D341Med (cell line): ENCODE measurements at regions not wholly inside any gene's neighbourhood (a gene's known extent, or its start where the extent isn't known, plus 50 kb on each side); places are given as distances from the start of the nearest gene placed in this dataset.

Experiments
- DNase-seq: peaks from one replicate; pipeline ENCODE4 v3.0.0; 2012; ENCODE audit warnings: low spot score

DNA sequence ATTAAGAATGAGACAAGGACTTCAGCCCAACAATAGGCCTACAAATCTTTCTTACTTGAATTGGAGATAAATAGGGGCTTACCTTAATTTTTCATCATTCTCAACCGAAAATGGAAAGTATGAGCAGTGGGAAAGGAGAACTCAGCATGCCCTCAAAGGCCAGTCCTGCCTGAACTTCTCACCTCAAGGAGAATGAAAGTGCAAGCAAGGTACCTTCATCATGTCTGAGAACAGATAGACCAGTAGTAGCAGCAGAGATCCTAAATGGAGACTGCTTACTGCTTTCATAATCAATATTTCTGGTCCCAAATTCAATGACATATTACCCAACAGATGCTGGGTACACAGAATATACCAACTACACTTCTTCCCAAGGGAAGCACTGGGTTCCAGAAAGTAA lies 194.0 kb upstream of the SLITRK1 start:
- no peak for DNase-seq

DNA sequence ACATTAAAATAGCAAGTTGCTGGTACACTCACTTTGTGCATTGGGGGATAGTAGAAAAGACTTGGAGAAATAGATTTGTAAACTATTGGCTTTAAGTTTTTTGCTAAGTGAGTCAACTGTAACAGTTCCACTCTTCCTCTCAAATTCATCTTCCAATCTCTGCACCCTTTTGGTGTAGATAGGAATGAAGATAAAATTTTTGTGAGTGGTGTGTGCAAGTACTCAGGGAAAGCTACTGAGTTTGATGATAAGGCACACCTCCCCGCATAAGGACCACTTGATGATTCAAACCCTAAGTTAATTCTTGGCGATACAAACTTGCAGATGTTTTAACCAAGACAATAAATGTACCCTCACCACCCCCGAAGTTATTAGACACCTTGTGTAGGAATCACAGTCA lies 168.3 kb upstream of the SLITRK1 start:
- DNase-seq, result no peak

DNA sequence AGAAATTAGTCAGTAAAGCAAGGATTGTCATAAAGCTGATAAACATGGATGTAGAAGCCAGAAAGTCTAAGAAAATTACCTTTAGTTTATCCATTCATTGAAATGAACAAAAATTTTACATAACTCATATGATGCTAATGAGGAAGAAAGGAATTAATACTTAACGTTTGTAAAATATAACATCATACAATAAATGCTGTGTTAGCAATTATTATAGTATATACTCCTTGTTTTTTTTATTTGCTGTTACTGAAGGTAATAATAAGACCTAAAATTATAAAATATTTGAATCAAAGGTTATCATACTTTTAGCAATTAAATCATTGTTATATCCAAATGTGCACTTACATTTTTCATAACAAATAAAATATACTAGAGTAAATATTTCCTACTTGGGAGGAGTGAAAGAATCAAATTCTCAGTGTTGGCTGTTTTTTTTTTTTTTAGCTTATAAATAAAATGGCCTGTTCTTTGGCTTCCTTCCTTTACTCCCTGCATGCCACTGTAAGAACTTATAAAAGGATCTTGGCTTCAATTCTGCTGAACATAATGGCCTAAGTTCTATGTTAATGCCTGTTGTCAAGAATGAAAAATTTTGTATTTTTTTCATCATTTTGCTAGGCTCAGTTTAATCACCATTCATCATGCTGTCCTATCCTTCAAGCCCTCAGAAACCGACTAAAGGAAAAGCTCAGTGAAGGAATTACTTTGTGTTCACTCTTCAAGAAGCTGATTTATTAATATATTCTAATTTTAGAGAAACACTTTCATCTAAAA lies 167.4 kb upstream of the SLITRK1 start:
- no peak for DNase-seq

DNA sequence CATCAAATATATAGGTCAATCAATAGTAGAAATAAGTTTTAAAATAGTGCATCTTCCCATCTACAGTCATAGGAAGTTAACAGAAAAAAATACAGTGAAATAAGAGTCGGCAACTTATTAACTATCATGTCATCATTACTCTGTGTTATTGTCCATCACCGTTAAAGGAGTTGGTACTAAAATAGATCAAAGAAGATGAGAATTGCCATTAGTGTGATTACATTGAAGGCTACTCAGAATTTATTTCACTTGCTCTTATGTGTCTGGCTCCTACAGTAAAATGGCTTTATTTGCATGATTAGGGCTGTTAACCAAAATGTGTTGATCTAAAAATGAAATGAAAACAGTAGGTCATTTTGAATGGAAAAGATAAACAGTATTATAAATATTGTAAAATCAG lies 162.5 kb upstream of the SLITRK1 start:
- DNase-seq, result no peak

- DNase-seq, result no peak
These were observed 155.7 kb upstream of the SLITRK1 start for GRCh38 chr13:84038001-84038400.

- no peak for DNase-seq
These were observed 149.8 kb upstream of the SLITRK1 start for GRCh38 chr13:84032116-84032515.

- no peak for DNase-seq
These were observed 148.8 kb upstream of the SLITRK1 start for GRCh38 chr13:84031120-84031519.

- DNase-seq, result no peak
These were observed 147.1 kb upstream of the SLITRK1 start for GRCh38 chr13:84029396-84029795.

DNA sequence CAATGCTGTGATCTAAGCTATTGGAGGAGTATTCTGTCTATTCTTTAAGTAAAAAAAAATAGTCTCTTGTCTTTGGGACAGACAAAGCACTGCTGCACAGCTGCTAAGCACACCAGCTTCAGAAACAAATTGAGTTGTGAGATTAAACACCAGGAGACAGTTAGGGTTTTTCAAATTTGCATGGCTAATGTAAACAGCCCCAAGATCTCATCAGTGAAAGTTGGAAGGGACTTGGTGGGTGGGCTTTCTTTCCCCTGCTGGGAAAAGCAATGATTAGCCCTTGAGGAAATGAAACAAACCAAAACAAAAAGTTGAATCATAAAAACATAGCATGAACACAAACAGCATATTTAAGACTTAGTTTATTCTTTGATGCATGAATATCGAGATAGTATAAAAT lies 143.6 kb upstream of the SLITRK1 start:
- no peak for DNase-seq

- no peak for DNase-seq
These were observed 114.1 kb upstream of the SLITRK1 start for GRCh38 chr13:83996415-83996814.

DNA sequence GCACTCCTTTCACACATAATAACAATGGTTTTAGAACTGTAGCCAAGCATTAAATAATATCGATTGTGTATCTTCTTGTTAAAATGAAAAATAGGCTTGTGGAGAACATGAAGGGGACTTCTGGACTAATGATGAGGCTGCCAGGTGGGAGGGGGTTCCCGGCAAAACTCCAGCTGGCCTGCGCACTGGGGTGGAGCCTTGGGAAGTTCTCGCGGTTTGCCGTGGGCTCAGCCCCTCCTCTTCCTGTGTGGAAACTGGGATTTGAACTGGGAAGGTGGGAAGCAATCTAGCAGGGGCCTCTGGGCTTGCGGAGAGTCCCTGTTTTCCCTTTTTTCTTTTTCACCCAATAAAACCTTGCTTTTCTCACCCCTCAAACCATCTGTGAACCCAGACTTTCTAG lies 113.7 kb upstream of the SLITRK1 start:
- no peak for DNase-seq

GRCh38 chr13:83992566-83993358 lies 110.5 kb upstream of the SLITRK1 start:
- no peak for DNase-seq

DNA sequence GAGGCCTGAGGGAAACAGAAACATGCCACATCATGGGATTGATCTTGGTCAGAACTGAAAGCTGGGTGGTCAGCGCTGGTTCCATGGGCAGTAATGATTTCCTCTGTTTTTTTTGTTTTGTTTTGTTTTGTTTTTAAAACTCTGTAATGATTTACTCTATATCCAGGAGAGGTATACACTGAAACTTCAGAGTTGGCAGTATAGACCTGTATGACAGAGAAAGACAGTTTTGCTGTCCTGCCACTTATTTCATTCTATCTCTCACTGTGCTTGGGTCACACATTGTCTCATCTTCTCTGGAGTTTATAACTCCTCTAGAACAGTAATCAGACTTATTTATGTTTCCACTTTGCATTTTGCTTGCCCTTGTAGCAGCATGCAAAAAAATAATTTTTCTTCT lies 105.1 kb upstream of the SLITRK1 start:
- no peak for DNase-seq

DNA sequence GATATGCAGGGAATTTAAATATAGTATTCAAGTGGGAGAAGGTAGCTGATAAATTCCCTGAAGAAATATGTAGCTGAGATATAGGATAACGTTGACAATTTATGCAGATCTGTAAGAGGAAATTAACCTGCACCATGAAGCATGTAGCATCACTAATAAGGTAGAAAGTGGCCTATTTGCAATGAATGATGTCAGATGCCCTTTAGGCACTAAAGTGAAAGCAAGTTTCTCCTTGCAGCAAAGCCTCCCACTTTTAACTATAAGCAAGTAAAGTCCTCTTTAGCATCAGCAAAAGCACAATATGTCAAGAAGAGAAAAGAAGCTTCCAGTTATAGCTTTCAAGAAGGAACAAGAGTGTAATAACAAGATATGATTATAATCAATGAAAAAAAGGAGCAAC lies 102.5 kb upstream of the SLITRK1 start:
- no peak for DNase-seq

- DNase-seq, result no peak
These were observed 98.1 kb upstream of the SLITRK1 start for GRCh38 chr13:83980331-83980730.

DNA sequence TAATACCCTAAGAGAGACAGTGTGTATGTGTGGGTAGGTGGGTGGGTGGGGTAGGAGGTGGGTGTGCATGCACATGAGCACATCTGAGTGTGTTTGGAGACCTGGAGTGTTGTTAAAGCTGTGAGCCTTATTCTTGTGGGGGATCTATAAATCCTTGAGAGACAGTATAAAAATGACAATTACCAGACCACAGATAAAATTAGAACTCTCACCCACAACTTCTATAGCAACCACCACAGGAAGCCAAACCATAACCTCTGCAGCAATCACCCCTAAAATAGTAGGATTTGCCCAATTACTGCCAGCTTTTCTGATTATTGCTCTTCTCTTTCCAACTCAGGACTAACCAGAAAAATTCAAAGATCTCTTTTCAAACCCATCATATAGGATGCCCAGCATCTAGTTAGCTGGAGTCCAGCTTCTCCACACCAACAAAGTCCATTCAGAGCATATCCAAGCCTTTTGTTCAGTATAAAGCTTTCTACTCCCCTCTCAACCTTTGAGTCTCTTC lies 93.4 kb upstream of the SLITRK1 start:
- no peak for DNase-seq

- DNase-seq, result no peak
These were observed 76.3 kb upstream of the SLITRK1 start for GRCh38 chr13:83958531-83958930.

DNA sequence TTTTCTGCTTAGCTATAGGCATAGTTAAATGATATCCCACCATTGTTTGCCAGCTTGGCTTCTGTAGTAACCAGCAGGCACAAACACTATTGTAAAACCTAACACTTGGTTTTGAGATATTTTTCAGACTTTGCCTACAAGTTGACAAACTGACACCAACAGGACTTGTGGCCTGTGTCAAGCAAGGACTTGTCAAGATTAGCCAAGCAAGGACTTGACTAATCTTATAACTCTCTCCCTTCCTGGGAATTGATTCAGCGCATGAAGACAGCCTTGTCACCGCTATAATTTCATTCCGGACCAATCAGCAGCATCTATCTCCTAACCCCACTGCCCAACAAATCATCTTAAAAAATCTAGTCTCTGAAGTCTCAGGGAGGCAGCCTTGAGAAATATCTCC lies 72.7 kb upstream of the SLITRK1 start:
- DNase-seq, result no peak

- no peak for DNase-seq
These were observed 71.6 kb upstream of the SLITRK1 start for GRCh38 chr13:83953916-83954315.

- DNase-seq, result no peak
These were observed 68.0 kb upstream of the SLITRK1 start for GRCh38 chr13:83950293-83950692.

DNA sequence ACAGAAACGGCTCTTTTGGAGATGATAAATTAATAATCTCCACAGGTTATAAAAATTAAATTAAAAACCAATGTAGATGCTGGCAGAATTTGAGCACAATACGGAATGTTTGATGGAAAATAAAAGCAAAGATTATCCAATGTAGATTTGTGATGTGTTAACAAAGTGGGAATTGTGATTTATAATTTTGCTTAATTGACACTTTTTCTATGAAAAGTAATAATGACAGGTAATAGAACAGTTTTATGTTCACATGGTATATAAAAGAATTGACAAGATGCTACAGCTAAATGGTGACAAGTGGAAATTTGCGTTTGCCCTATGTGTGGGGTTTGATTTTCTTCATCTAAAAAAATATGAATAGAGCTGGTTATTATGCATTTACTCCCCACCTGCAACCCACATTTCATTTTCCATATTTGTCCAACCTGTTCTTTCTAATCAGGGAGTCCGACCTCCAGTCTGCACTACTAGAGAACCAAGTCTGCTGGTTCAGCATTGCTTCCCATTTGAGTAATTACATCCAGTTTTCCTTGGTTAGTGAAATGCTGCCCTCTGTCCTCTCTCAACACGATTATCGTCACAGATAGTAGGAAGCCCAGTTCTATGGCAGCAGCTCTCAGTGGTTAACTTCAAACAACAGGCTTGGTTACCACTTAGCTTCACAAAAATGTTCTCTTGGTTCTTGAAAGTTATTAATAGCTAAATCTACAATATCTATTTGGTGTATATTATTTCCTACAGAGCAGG lies 61.4 kb upstream of the SLITRK1 start:
- DNase-seq, result peak; percentile 15

DNA sequence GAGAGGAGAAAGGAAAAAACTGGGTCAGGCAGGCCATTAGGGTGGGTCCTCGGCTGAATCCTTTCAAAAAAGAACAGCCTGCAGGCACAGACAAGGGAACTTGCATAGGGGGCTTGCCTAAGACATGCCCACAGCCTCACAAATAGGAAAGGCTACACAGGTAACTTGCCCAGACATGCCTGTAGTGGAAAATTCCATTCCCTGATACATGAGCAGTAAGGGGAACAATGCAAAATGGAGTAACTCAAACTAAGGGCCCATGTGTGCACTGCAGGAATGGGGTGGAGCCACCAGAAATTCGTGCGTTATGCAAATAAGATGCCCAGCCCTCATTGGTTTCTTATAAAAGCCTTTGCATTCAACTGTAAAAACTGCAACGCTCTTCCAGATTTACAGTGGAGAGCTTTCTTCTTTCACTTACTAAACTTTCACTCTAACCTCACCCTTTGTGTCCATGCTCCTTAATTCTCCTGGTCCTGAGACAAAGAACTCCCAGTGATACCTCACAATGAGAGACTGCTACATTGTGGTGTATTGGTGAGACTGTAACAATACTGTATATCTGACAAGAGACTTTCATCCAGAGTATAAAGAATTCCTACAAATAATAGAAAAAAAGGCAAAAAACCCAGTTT lies 59.5 kb upstream of the SLITRK1 start:
- no peak for DNase-seq
